IPS-NIHi11 (cell line): ENCODE measurements at regions not wholly inside any gene's neighbourhood (a gene's known extent, or its start where the extent isn't known, plus 50 kb on each side); places are given as distances from the start of the nearest gene placed in this dataset.
"Not testable (repeated sequence)": the region's sequence is repeated elsewhere in the genome, so short reads cannot be mapped to it uniquely, and the experiment has no call there.

ENCODE experiments used
- DNase-seq: peaks from one replicate; pipeline ENCODE4 v3.0.0; 2012; ENCODE audit warnings: mixed read lengths, low spot score

GRCh38 chr7:36038063-36038721 lies 114.9 kb upstream of the EEPD1 start:
- no peak for DNase-seq

DNA sequence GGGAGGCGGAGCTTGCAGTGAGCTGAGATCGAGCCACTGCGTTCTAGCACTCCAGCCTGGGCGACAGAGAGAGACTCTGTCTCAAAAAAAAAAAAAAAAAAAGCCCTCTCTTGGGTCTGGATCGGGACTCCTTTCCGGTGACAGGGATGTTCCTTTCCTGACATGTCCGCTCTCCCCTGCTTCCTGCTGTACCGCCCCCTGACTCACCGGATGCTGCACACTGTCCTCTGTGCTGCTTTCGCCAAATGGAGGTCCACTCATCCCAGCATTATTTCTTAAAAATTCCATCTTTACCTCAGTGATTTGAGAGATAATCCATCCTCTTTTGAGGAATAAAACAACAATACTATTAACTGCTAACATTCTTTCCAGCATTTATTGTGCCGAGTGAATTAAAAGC lies 113.8 kb upstream of the EEPD1 start:
- no peak for DNase-seq

DNA sequence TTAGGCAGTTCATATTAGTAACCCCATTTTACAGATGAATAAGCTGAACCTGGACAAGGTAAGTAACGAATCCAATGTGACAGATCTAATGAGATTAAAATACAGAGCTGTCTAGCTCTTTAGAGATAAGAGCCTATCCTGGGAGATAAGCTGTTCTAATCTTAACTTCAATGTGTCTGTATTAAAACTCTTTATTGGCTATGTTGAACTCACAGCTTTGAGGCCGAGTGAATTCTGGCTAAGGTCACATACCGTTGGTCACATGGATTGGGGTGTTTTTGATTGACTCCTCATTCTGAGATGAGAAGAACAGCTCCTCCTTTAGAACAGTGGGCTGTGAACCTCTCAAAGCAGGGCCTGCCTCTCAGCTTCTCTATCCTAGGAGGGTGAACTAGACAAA lies 113.4 kb upstream of the EEPD1 start:
- DNase-seq, result no peak

DNA sequence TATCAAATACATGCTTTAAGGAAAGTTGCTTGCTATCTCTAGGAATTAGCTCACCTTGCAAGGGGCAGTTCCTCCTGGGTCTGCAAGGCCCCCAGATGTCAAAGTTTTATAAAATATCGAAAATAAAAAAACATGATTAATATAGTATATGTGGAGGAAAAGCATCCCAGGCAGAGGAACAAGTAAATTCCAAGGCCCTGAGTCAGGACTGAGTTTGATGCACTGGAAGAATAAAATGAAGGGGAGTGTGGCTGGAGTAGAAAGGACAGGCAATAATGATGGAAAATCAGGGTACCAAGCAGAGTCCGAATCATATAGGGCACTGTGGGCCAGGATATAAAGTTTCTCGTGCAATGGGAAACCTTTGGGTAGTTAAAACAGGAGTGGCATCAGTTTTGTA lies 112.4 kb upstream of the EEPD1 start:
- no peak for DNase-seq

DNA sequence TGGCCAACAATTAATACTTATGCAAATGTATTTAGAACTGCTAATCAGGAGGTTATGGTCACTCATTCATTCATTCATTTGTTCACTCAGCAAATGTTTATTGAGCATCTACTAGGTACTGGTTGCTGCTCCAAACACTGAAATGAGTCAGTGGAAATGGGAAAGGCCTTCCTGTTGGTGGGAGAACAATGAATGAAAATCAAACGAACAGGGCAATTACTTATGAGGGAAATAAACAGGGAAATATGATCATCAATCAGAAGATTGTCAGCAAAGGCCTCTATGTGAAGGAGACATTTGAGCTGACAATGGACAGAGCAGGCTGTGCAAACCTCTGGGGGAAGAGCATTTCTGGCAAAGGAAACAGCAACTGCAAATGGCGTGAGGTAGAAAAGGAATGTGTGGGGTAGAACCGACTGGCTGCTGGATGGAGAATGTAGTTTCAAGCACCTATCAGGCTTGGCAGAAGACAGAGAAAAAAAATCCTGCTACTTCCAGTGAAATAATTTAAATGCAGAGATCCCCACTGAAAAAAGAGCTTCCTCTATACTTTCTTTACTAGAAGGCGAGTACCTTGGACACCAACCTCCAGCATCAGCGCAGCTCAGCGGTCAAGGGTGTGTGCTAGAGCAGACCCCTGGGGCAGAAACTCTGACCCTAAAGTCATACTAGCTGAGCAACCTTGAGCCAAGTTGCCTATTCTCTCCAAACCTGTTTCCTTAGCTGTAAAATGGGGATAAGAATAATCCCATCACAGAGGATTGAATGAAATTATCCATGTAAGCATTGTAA lies 108.8 kb upstream of the EEPD1 start:
- DNase-seq, result no peak

DNA sequence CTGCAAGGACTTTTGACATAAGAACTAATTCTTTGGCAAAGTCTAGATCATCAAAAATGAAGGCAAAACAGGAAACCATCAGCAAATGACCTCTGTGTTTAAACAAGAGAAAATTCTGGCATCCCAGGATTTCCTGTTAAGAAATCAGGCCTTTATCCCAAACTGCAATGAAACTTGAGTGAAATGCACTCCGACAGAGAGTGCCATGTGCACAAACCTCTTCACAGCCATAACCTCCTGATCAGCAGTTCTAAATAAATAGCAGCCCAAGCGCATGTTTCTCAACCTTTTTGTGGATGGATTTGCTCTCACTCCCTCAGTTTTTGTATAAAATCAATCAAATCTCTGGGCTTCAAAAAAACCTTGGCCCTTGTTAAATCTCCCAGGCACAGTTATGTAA lies 107.7 kb upstream of the EEPD1 start:
- DNase-seq, result no peak

DNA sequence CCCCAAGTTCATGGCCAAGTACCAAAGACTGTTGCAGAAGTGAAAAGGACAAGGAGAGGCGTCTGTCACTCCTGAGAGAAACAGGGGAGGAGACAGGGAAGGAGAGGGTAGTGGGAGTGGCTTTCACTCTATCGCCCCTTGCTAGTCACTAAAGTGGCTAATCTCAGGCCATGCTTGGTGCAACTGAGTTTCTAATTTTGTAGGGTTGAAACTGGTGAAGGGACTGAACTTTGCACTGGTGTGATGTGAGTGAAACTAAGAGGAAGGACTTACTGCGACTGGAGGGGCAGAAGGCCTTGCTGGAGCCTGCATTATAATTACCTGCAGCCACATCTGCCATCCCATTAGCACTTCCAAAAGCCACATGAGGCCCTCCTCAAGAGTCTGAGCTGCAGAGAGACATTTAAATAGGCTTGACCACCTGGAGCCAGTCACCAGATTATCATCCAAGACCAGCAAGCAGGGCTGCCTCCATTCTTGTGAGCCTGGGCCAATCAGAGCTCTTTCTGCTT lies 107.2 kb upstream of the EEPD1 start:
- no peak for DNase-seq

- DNase-seq, result no peak
These were observed 105.9 kb upstream of the EEPD1 start for GRCh38 chr7:36047091-36047658.

DNA sequence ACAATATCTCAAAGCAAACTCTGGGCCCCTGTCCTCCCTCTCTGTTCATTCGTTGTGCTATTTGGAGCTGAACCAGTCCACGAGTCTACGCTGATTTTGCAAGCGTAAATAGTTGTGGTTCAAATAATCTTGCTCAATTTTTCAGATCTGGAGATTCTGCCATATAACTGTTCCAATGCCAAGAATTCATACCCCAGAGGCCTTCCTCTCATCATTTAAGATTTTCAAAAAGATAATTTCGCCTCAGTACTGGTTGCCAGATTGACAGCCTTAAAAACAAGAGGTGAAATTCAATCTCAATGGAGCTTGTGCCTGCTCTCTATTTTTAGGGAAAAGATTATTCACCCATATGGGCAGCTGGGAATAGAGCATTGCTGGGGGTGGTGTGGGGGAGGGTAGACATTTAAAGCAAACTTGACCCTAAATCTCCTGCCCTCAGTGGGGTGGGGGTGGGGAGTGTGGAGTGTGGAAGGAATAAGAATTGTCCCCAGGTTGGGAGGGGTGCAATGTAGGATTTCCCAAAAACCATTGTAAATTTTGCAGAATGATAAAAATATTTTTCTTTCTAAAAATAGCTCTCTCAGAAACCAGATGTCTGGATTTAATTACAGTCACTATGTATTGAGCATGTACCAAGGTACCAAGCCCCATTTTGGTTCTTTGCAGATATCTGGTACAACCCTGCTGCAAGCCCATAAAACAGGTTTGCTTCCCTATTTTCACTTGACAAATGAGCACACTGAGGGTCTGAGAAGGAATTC lies 104.7 kb upstream of the EEPD1 start:
- no peak for DNase-seq

- no peak for DNase-seq
These were observed 104.2 kb upstream of the EEPD1 start for GRCh38 chr7:36048902-36049240.

DNA sequence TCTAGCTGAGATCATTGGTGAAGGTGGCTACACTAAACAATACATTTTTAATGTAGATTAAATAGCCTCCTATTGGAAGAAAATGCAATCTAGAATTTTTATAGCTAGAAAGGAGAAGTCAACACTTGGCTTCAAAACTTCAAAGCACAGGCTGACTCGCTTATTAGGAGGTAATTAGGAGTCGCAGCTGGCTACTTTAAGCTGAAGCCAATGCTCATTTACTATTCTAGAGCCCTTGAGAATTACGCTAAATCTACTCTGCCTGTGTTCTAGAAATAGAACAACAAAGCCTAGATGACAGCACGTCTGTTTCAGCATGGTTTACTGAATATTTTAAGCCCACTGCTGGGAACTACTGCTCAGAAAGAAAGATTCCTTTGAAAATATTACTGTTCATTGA lies 101.6 kb upstream of the EEPD1 start:
- DNase-seq, result no peak

- no peak for DNase-seq
These were observed 99.5 kb upstream of the EEPD1 start for GRCh38 chr7:36053589-36053988.

DNA sequence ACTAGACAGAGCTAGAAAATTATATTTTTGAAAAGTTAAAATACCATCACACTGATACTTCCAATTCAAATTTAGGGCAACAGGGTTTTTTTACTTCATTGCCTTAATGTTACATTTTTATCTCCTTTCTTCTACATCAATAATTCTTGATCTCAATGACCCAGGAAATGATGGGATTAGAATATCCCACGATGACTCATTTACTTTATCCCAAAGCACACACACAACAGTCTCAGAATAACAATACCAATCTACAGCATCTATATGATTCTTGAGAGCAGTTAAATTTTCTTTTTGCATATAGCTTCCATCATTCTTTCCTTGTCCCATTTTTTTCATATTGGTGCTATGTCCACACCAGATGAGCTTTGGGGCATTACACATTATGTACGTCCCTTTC lies 98.4 kb upstream of the EEPD1 start:
- DNase-seq, result no peak

GRCh38 chr7:36055207-36055606 lies 97.8 kb upstream of the EEPD1 start:
- no peak for DNase-seq

DNA sequence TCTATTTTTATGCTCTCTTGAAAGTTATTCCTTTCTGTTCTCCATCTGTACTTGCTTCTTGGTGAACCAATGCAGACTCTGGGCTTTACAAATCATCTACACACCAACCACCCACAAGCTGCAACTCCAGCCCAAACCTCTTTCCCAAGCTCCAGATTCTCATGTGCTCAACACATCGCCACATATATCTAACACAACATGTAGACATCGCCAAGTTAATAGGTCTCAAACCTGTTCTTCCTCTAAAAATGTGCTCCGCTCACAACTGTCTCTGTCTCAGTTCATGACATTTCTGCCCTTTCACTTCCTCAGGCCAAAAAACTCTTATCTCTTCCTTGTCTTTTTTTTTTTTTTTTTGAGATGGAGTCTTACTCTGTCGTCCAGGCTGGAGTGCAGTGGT lies 95.7 kb upstream of the EEPD1 start:
- no peak for DNase-seq

- no peak for DNase-seq
These were observed 94.9 kb upstream of the EEPD1 start for GRCh38 chr7:36058020-36058592.

- DNase-seq, result not testable (repeated sequence)
These were observed 92.7 kb upstream of the EEPD1 start for GRCh38 chr7:36060388-36060787.

- DNase-seq, result no peak
These were observed 90.8 kb upstream of the EEPD1 start for GRCh38 chr7:36062154-36062815.

DNA sequence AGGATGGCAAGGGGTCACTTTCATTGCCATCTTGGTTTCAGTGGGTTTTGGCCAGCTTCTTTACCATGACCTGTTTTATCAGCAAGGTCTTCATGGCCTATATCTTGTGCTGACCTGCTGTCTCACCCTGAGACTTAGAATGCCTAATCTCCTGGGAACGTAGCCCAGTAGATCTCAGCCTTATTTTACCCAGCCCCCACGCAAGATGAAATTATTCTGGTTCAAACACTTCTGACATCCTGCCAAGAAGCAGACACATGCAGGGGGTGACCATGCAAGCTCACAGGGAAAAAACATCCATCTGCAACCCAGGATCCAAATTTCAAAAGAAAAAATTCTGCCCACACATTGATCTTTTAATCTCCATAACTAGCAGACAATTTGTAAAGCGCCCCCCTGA lies 88.4 kb upstream of the EEPD1 start:
- no peak for DNase-seq

DNA sequence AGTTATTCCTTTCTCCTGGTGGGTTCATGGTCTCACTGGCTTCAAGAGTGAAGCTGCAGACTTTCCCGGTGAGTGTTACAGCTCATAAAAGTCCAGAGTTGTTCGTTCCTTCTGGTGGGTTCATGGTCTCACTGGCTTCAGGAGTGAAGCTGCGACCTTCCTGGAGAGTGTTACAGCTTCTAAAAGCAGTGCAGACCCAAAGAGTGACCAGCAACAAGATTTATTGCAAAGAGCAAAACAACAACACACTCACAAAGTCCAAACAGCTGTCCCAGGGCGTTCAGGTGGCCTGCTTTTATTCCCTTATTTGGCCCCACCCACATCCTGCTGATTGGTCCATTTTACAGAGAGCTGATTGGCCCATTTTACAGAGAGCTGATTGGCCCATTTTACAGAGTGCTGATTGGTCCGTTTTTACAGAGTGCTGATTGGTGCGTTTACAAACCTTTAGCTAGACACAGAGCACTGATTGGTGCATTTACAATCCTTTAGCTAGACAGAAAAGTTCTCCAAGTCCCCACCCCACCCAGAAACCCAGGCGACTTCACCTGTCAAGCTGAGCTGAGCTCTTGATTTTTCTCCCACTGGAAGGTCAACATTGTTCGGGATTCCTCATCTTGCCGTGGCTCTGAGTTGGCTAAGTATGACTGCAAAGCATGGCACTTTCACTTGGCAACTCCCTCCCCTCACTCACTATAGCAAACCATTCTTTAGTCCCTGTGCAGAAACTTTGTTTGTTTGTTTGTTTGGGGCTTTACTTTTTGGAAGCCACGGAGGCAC lies 87.3 kb upstream of the EEPD1 start:
- DNase-seq, result not testable (repeated sequence)

DNA sequence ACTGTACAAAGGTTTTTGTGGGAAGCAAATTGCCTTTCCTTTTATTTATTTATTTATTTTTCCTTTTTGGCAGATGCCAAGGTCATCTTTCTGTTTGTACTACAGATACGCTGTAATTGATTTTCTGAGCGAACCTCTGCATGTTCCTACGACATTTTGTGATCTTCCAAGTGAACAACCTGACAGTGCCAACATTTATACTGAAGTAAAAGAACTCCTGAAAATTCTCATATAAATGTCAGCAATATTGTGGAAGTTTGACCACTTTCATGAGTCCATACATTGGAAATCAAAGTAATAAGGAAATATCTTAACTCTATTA lies 86.8 kb upstream of the EEPD1 start:
- no peak for DNase-seq
